Loucy (cell line): ENCODE measurements at regions not wholly inside any gene's neighbourhood (a gene's known extent, or its start where the extent isn't known, plus 50 kb on each side); places are given as distances from the start of the nearest gene placed in this dataset.

Experiments
- EZH2phosphoT487 ChIP-seq: fragments of 200-600 bp; IDR thresholded peaks from 2 replicates; pipeline ENCODE4 v1.6.1; 2018; ENCODE audit warnings: antibody characterized with exemption, mild to moderate bottlenecking, moderate library complexity, borderline replicate concordance
- TF ChIP-seq, protein P1 (sequence below): fragments of 200-600 bp; sonication (generic); conservative IDR thresholded peaks from 2 replicates; pipeline ENCODE4 v1.5.1; 2014; ENCODE audit warnings: mild to moderate bottlenecking, antibody characterized with exemption, low read length

DNA sequence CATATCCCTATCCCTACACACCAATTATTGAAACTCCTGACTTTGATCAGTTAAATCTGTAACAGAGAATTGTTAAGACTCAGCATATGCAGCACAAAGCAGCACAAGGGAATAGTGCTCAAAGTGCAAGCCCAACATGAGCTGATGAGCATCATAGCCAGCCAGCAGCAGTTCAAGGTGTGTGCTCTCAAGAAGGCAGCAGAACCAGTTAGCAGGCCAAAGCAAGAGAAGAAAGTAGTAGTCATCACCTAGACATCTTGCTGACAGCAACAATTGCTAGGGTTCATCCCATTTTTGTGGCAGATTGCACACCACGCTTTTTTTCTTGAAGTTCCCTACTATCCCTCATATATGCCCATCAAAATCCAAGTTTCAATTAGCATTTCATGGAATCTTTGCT is 478.3 kb downstream of the COL11A1 start:
- TF ChIP-seq, protein P1, sequence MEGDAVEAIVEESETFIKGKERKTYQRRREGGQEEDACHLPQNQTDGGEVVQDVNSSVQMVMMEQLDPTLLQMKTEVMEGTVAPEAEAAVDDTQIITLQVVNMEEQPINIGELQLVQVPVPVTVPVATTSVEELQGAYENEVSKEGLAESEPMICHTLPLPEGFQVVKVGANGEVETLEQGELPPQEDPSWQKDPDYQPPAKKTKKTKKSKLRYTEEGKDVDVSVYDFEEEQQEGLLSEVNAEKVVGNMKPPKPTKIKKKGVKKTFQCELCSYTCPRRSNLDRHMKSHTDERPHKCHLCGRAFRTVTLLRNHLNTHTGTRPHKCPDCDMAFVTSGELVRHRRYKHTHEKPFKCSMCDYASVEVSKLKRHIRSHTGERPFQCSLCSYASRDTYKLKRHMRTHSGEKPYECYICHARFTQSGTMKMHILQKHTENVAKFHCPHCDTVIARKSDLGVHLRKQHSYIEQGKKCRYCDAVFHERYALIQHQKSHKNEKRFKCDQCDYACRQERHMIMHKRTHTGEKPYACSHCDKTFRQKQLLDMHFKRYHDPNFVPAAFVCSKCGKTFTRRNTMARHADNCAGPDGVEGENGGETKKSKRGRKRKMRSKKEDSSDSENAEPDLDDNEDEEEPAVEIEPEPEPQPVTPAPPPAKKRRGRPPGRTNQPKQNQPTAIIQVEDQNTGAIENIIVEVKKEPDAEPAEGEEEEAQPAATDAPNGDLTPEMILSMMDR: no peak
- TF ChIP-seq EZH2phosphoT487: no peak
